HepG2 (cell line): ENCODE measurements at regions not wholly inside any gene's neighbourhood (a gene's known extent, or its start where the extent isn't known, plus 50 kb on each side); places are given as distances from the start of the nearest gene placed in this dataset.
A peak's percentile ranks its signal among the peaks of the same experiment; 100 is the strongest.

Source experiments
- BRCA1 ChIP-seq: sonication (generic); formaldehyde crosslinking; IDR thresholded peaks from 2 replicates; pipeline ENCODE4 v1.4.0; 2020; ENCODE audit warnings: missing genetic modification reagents
- BRD4 ChIP-seq: sonication (generic); formaldehyde crosslinking; IDR thresholded peaks from 2 replicates; pipeline ENCODE4 v1.4.0; 2020; ENCODE audit warnings: missing genetic modification reagents
- GZF1 ChIP-seq: sonication (generic); formaldehyde crosslinking; IDR thresholded peaks from 2 replicates; pipeline ENCODE4 v1.5.1; 2020; ENCODE audit warnings: mild to moderate bottlenecking, missing genetic modification reagents
- IRF2 ChIP-seq: IDR thresholded peaks from 2 replicates; pipeline ENCODE4 v1.6.1; 2018; ENCODE audit warnings: missing genetic modification reagents, missing compliant biosample characterization
- LBX2 ChIP-seq: sonication (generic); formaldehyde crosslinking; IDR thresholded peaks from 2 replicates; pipeline ENCODE4 v1.5.0; 2020; ENCODE audit warnings: missing genetic modification reagents, mild to moderate bottlenecking, borderline replicate concordance
- NR0B2 ChIP-seq: sonication (generic); formaldehyde crosslinking; IDR thresholded peaks from 2 replicates; pipeline ENCODE4 v1.4.0; 2020; ENCODE audit warnings: mild to moderate bottlenecking, missing genetic modification reagents
- POLR2AphosphoS2 ChIP-seq: IDR thresholded peaks from 2 replicates; pipeline ENCODE4 v1.6.1; 2011; ENCODE audit warnings: low read depth, low read length, improper control_type of control experiment
- PRDM15 ChIP-seq: sonication (generic); formaldehyde crosslinking; IDR thresholded peaks from 2 replicates; pipeline ENCODE4 v1.4.0; 2020; ENCODE audit warnings: missing genetic modification reagents
- RARG ChIP-seq: sonication (generic); formaldehyde crosslinking; IDR thresholded peaks from 2 replicates; pipeline ENCODE4 v1.4.0; 2020; ENCODE audit warnings: low read depth, mild to moderate bottlenecking, missing genetic modification reagents
- REST ChIP-seq, 2 experiments: IDR thresholded peaks; 2 replicates each; pipeline ENCODE4 v1.6.1; 2011 to 2012; ENCODE audit warnings: low read length in 2 of 2, borderline replicate concordance in 1 of 2, low read depth in 1 of 2, mild to moderate bottlenecking in 1 of 2, moderate library complexity in 1 of 2
- TFAP4 ChIP-seq: sonication (generic); IDR thresholded peaks from 2 replicates; pipeline ENCODE4 v1.6.1; 2016; ENCODE audit warnings: low read depth, borderline replicate concordance
- TRAFD1 ChIP-seq: sonication (generic); formaldehyde crosslinking; IDR thresholded peaks from 2 replicates; pipeline ENCODE4 v1.5.1; 2020; ENCODE audit warnings: missing genetic modification reagents, mild to moderate bottlenecking, borderline replicate concordance
- ZFX ChIP-seq: sonication (generic); formaldehyde crosslinking; IDR thresholded peaks from 2 replicates; pipeline ENCODE4 v1.4.0; 2020; ENCODE audit warnings: mild to moderate bottlenecking, low read depth, missing genetic modification reagents, moderate library complexity
- ZNF674 ChIP-seq: sonication (generic); formaldehyde crosslinking; IDR thresholded peaks from 2 replicates; pipeline ENCODE4 v1.5.0; 2020; ENCODE audit warnings: low read depth, mild to moderate bottlenecking, missing genetic modification reagents
- ZNF709 ChIP-seq: sonication (generic); formaldehyde crosslinking; IDR thresholded peaks from 2 replicates; pipeline ENCODE4 v1.5.0; 2020; ENCODE audit warnings: mild to moderate bottlenecking, missing genetic modification reagents
- ZNF841 ChIP-seq: sonication (generic); formaldehyde crosslinking; IDR thresholded peaks from 2 replicates; pipeline ENCODE4 v1.8.1; 2023; ENCODE audit warnings: missing genetic modification reagents, borderline replicate concordance
- ZSCAN20 ChIP-seq: sonication (generic); formaldehyde crosslinking; IDR thresholded peaks from 2 replicates; pipeline ENCODE4 v1.4.0; 2020; ENCODE audit warnings: missing genetic modification reagents, mild to moderate bottlenecking, borderline replicate concordance

GRCh38 chr3:72447059-72447946, 400.9 kb downstream of the SHQ1 start (continued):
- TF ChIP-seq PRDM15 (peak; percentile 26; the same call in 1 of the 2 replicates), BRCA1 (no peak), NR0B2 (CRISPR knock-in tag) (no peak; the same call in 1 of the 2 replicates), BRD4 (CRISPR knock-in tag) (no peak), ZNF841 (CRISPR knock-in tag) (0 out of 2 replicates have a peak, but pooled peaks have one; percentile 73), ZNF709 (CRISPR knock-in tag) (0 out of 2 replicates have a peak, but pooled peaks have one; percentile 48), ZFX (CRISPR knock-in tag) (peak; percentile 38; the same call in 1 of the 2 replicates), RARG (CRISPR knock-in tag) (no peak), ZSCAN20 (peak; percentile 86; the same call in 1 of the 2 replicates), REST (IDR thresholded peaks at IDR 0.05; ENCODE audit: borderline replicate concordance in 1 of 2, low read depth in 1 of 2, low read length in 2 of 2) (no peak), TFAP4 (no peak), IRF2 (CRISPR knock-in tag) (no peak), GZF1 (CRISPR knock-in tag) (no peak), POLR2AphosphoS2 (no peak), LBX2 (no peak; the same call in 1 of the 2 replicates), ZNF674 (CRISPR knock-in tag) (no peak), TRAFD1 (CRISPR knock-in tag) (no peak)
